ENCODE measurements at regions not wholly inside any gene's neighbourhood (a gene's known extent, or its start where the extent isn't known, plus 50 kb on each side); places are given as distances from the start of the nearest gene placed in this dataset.

GRCh38 chr15:37764733-37765191, 169.7 kb upstream of the TMCO5A start:
- TF ChIP-seq CTCF (IDR thresholded peaks at IDR 0.05) (peak; percentile 36 to 60 (median 47)), POLR2A (IDR thresholded peaks at IDR 0.05) (no peak), POLR2AphosphoS5 (IDR thresholded peaks at IDR 0.05) (no peak)
